ENCODE measurements at regions not wholly inside any gene's neighbourhood (a gene's known extent, or its start where the extent isn't known, plus 50 kb on each side); places are given as distances from the start of the nearest gene placed in this dataset.

DNA sequence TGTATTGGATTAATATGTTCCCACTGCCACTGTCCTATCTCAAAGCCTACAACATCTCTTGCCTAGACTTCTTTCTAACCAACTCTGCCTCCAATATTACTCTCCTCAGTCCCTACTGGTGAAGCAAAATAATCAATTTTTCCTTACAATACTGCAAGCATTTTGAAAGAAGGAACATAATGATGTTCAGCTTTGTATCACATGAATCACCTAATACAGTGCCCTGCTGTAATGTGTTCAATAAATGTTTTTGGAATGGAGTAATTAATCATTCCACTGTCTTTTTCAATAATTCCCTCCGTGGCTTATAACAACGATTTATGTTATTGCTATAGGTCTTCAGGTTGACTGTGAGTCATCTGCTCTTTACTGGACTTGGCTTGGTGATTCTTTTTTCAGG, 356.4 kb downstream of the TDRD15 start:
- TF ChIP-seq, protein P1, sequence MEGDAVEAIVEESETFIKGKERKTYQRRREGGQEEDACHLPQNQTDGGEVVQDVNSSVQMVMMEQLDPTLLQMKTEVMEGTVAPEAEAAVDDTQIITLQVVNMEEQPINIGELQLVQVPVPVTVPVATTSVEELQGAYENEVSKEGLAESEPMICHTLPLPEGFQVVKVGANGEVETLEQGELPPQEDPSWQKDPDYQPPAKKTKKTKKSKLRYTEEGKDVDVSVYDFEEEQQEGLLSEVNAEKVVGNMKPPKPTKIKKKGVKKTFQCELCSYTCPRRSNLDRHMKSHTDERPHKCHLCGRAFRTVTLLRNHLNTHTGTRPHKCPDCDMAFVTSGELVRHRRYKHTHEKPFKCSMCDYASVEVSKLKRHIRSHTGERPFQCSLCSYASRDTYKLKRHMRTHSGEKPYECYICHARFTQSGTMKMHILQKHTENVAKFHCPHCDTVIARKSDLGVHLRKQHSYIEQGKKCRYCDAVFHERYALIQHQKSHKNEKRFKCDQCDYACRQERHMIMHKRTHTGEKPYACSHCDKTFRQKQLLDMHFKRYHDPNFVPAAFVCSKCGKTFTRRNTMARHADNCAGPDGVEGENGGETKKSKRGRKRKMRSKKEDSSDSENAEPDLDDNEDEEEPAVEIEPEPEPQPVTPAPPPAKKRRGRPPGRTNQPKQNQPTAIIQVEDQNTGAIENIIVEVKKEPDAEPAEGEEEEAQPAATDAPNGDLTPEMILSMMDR (IDR thresholded peaks at IDR 0.05): no peak
- no peak for TF ChIP-seq POLR2AphosphoS5 (IDR thresholded peaks at IDR 0.05; ENCODE audit: insufficient read depth in 1 of 2, low read depth in 1 of 2)

Data from vagina (tissue), 2 donors.